Kasumi-1 (cell line): ENCODE measurements at regions not wholly inside any gene's neighbourhood (a gene's known extent, or its start where the extent isn't known, plus 50 kb on each side); places are given as distances from the start of the nearest gene placed in this dataset.

Source experiments
- DNase-seq, 2 experiments: peaks; one replicate each; lab custom pipeline; 2025; lab: John Stamatoyannopoulos, UW

- DNase-seq: no peak
Observed at GRCh38 chr3:87420171-87420570, 143.8 kb upstream of the POU1F1 start.

DNA sequence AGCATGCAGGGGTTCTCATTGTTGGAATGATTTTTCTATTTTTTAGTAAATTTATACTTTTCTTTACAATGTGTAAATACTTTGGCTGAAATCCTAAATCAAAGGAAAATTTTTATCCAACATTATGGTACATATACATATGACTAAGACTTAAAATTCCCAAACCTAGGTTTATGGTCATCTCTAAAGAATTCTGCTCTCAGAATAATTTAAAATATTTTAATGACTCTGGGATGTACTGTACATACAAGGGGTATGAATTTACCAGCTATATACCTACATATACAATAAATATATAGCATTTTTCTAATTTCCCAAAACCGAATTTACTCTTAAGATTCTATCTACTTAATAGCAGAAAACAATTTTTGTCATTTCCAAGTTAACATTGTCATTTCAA lies 137.9 kb upstream of the POU1F1 start:
- DNase-seq: no peak

DNA sequence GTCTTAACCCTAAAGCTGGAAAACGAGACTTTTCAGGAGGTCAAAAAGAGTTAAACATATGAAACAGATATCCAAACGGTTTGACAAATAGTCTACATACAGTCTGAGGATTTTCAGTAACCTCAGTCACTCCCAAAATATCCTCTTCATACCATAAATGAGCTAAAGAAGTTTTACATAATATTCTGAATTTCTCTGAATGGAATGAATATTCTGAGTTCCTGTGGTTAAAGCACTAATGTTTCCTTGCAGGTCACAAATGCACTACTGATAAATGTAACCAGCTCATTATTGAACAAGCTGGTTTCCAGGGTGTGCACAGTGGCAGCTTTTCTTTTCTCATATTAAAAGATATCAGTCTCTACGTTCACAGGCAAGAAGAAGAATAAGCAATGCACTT lies 137.4 kb upstream of the POU1F1 start:
- no peak for DNase-seq

DNA sequence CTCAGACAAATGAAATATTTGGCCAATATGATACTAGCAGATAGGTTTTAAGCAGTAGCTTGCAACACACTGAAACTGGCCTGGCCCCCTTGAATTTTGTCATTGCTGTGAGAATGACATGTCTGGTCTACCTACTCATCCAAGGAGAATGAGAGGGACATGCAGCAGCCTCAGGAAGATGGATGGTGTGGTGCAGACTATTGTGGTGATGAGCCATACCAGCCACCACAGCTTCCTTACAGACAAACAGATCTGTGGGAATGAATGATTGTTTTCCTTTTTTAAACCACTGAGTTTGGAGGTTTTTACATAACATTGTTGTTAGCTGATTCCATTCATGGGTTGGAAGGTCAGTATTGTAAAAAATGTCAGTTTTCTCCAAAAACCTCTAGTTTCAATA lies 133.7 kb upstream of the POU1F1 start:
- DNase-seq: no peak

- DNase-seq: no peak
Observed at GRCh38 chr3:87398168-87398801, 121.9 kb upstream of the POU1F1 start.

DNA sequence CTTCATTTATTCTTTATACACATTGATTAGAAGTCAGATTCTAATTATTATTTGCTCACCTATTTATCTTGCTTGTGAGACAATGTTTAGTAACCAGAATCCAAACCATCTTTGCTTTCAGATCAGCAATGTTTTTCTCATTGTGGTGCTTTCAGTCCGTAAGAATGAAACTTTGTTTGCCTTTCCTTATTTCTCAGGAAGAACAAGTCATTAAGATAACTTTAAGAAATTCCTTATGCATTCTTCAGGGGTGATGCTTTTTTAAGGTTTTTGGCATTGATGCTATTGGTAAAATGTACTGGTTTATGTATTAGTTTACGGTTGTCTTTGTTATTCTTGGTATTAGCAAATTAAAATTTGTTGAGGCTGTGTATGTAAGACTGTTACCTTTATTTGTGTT lies 120.8 kb upstream of the POU1F1 start:
- DNase-seq: no peak

DNA sequence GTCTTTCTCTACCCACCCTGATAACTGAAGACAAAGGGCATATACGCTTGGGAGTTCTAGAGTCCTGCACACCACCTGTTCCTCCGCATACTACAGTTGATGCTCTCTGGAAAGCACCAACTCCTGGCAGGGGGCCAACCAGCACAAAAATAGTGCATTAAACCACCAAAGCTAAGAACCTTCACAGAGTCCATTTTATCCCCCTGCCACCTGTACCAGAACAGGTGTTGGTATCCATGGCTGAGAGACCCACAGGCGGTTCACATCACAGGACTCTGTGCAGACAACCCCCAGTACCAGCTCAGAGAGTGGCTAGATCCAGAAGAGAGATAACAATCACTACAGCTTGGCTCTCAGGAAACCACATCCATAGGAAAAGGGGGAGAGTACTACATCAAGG lies 114.4 kb upstream of the POU1F1 start:
- DNase-seq: no peak

GRCh38 chr3:87390353-87390752 lies 114.0 kb upstream of the POU1F1 start:
- no peak for DNase-seq

DNA sequence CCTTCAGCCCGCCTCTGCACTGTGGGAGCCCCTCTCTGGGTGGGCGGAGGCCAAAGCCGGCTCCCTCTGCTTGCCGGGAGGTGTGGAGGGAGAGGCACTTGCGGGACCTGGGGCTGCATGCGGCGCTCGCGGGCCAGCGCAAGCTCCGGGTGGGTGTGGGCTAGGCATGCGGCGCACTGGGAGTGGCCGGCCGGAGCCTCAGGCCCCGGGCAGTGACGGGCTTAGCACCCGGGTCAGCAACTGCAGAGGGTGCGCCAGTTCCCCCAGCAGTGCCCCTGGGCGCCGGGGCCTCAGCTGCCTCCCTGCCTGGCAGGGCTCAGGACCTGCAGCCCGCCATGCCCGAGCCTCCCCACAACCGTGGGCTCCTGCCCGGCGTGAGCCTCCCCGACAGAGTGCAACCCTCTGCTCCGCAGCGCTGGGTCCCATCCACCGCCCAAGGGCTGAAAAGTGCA lies 98.9 kb upstream of the POU1F1 start:
- no peak for DNase-seq

- no peak for DNase-seq
Observed at GRCh38 chr3:87370007-87370406, 93.6 kb upstream of the POU1F1 start.

DNA sequence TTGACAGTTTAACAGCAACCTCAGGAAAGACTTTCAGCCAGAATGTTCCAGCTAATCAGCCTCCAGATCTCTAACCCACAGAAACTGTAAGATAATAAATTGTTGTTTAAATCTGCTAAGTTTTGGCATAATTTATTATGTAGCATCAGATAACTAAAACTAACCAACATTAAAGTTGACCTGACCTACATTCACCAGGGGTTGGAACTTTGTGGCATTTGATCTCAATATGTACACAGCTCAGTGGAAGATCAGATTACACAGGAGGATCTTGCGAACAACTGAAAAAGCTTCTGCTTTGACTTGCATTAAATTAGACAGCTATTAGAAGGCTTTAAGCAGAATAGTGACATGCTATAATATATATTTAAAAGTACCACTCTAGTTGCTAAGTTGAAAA lies 91.4 kb upstream of the POU1F1 start:
- no peak for DNase-seq

DNA sequence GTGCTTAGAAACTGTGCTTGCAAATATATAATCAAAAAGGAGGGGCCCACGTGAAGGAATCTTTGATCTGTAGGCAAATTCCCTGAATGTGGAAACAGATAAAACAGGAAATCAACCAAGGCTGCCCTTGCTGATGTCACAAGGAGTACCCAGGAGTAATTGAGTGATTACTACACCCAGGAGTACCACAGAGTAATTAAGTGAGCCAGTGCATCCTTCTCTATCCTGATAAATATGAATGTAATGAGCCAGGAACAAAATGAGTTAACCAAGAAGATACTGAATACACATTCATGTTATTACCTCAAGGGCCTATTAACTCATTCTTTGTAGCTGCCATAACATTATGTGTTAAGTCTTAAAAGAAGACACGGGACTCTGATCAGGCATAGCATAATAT lies 87.3 kb upstream of the POU1F1 start:
- no peak for DNase-seq

DNA sequence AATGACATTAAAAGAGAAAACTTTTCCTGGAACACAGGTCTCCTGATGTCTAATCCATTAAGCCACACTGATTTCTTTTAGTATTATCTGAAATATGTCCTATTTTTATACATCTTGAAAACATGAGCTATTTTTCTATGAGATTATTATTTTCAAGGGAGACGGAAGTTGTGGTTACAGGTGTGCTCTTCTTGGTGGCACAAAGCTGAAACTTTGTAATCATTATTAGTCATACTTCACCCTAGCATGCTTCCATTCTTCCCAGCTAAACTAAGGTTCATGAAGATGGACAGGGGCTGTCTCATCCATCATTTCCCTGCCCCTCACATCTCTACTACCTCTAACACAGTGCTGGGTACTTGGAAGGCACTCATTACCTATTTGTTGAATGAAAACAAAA lies 85.6 kb upstream of the POU1F1 start:
- no peak for DNase-seq

DNA sequence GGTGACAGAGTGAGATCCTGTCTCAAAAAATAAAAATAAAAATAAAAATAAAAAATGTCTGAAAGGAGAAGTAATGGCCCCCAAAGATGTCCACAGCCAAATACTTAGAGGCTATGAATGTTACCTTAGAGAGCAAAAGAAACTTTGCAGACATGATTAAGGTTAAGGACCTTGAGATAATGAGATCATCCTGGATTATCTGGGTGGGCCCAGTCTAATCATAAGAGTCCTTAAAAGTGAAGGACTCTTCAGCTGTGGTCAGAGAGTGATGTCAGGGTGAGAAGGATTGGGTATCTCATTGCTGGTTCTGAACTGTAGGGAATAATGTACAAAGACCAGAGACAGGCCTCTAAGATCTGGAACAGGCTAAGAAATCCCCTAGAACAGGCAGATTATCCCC lies 84.9 kb upstream of the POU1F1 start:
- no peak for DNase-seq

- no peak for DNase-seq
Observed at GRCh38 chr3:87359826-87360225, 83.4 kb upstream of the POU1F1 start.

DNA sequence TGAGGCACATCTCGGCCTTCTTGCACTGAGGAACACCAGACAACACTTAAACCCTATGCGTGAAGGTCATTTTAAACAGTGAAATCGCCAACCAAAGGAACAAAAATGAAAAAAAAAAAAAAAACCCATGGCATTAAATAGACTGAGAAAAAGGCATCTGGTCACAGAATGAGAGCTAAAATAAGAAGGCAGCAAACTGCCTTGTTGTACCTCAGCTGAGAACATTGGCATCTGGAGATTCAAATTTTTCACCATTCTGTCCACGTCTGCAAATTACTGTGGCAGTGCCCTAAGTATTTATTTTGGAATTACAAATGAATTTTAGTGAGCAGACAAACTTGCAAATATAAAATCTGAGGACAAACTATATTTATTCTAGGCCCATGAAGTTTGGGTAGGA lies 82.6 kb upstream of the POU1F1 start:
- no peak for DNase-seq

DNA sequence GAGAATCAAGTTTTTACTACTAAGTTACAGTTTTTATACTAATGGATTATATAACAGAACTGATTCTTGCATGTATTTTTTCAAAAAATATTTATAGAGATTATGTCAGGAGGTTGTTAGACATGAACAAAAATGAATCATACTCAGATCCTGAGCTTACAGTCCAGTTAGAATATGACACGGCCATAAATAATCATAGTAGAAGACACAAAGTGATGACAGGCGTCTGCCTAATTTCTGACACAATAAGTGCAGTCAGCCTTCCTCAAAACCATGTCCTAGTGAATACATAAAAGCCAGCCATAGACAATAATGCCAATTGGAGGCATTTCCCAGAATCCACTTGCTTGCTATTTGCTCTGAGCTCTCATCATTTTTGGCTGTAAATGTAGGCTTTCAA lies 81.7 kb upstream of the POU1F1 start:
- no peak for DNase-seq

GRCh38 chr3:87354398-87354797 lies 78.0 kb upstream of the POU1F1 start:
- DNase-seq: no peak

- DNase-seq: no peak
Observed at GRCh38 chr3:87351937-87352336, 75.6 kb upstream of the POU1F1 start.

GRCh38 chr3:87350367-87351199 lies 74.2 kb upstream of the POU1F1 start:
- DNase-seq: peak; percentile 76 to 83

DNA sequence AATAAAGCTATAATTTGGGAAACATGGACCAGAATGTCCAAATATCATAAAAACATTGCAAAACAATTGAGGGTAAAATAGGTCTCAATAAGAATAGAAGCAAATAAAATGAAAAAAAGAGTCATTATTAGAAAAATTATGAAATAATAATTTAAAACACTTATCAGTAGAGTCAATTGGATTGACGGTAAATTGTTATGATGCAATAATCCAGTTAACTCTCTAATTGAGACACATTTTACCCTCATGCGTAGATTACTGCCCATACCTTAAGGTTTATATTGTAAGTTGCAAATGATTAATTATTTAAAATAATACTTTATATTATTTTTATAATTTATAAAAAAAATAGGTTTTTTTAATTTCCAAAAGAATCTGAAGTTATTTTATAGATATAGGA lies 73.4 kb upstream of the POU1F1 start:
- DNase-seq: no peak

DNA sequence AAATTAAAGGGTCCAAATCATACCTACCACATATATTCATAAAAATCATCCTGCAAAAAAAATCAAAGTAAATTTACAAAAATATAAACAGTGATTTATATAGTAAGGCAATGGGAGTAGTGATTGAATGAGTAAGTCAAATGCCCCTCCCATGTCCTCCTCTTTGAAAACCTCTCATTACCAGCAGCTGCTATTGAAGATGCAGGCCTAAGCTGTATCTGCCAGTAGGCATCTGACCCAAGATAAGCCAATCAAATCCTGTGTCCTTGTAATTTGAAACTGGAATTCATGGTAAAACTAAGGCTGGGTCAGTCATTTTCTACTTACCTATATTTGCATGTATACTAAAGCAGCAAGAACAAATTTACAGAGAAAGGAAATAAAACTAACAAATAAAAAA lies 60.4 kb upstream of the POU1F1 start:
- no peak for DNase-seq

DNA sequence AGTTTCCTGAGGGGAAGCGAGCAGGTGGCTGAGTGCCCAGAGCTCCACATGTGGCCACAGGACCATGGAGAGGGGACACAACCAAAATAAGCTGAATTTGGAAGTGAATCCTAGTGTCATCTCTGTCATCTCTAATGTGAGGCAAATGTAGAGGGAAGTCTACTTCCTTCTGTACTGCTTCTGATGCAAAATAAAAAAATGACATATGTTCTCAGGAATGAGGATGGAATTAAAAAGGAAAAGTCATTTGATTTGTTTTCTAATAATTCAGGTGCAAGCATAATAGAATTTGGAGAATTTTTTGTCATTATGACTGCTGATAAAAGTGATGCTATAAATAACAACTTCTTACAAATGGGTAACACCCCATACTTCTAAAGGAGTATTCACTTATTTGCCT lies 59.5 kb upstream of the POU1F1 start:
- no peak for DNase-seq

- DNase-seq: no peak
Observed at GRCh38 chr3:87333393-87333892, 57.1 kb upstream of the POU1F1 start.
